ENCODE measurements at regions not wholly inside any gene's neighbourhood (a gene's known extent, or its start where the extent isn't known, plus 50 kb on each side); places are given as distances from the start of the nearest gene placed in this dataset.

- Histone ChIP-seq H3K4me1 (ENCODE audit: control insufficient read depth, low read depth, low read length) (no peaks in the 10 kb centered on the region), H2BK15ac (replicated peaks; ENCODE audit: low read depth) (no peak overlapping the region), H2AK5ac (ENCODE audit: low read length) (no peak overlapping the region), H3K56ac (ENCODE audit: low read length) (no peak overlapping the region), H4K5ac (ENCODE audit: low read length) (no peak overlapping the region), H2BK120ac (ENCODE audit: low read depth, low read length) (no peak overlapping the region), H4K8ac (ENCODE audit: low read depth, low read length) (no peak overlapping the region), H3K23ac (ENCODE audit: low read length) (no peak overlapping the region), H3K36me3 (ENCODE audit: control insufficient read depth, insufficient read depth, low read length) (no peaks in the 10 kb centered on the region), H3K79me2 (ENCODE audit: control insufficient read depth, insufficient read depth, low read length) (no peaks in the 10 kb centered on the region), H3K4ac (ENCODE audit: low read depth, low read length) (no peak overlapping the region), H2BK5ac (ENCODE audit: low read length) (no peak overlapping the region), H3K79me1 (ENCODE audit: low read length) (no peaks in the 10 kb centered on the region), H3K9ac (ENCODE audit: low read length) (no peak overlapping the region), H3K4me2 (ENCODE audit: low read length) (no peak overlapping the region), H3K18ac (ENCODE audit: low read length) (no peak overlapping the region), H3K27me3 (ENCODE audit: insufficient read depth, low read length, poor library complexity) (no peaks in the 10 kb centered on the region), H3K27ac (ENCODE audit: low read depth, low read length) (no peak overlapping the region), H3K4me3 (ENCODE audit: low read length) (no peak overlapping the region)
- DNase-seq, result no peak
- no CpG with 5 or more reads among the region's 3 CpGs for WGBS (ENCODE audit: extremely low coverage, insufficient coverage, low lambda C conversion rate)
Observed at GRCh38 chr12:92551210-92551609, 151.6 kb upstream of the PLEKHG7 start.

GRCh38 chr12:92550661-92551060 lies 152.1 kb upstream of the PLEKHG7 start:
- no peaks in the 10 kb centered on the region for H3K79me2 ChIP-seq (ENCODE audit: control insufficient read depth, insufficient read depth, low read length)
- no peak overlapping the region for H3K4me2 ChIP-seq (ENCODE audit: low read length)
- no peak overlapping the region for H3K9ac ChIP-seq (ENCODE audit: low read length)
- H4K8ac ChIP-seq (ENCODE audit: low read depth, low read length), result no peak overlapping the region
- H3K36me3 ChIP-seq (ENCODE audit: control insufficient read depth, insufficient read depth, low read length), result no peaks in the 10 kb centered on the region
- no peak overlapping the region for H2BK5ac ChIP-seq (ENCODE audit: low read length)
- H2BK120ac ChIP-seq (ENCODE audit: low read depth, low read length), result no peak overlapping the region
- H2BK15ac ChIP-seq (replicated peaks; ENCODE audit: low read depth), result no peak overlapping the region
- H3K56ac ChIP-seq (ENCODE audit: low read length), result no peak overlapping the region
- no peak overlapping the region for H3K18ac ChIP-seq (ENCODE audit: low read length)
- H3K27me3 ChIP-seq (ENCODE audit: insufficient read depth, low read length, poor library complexity), result no peaks in the 10 kb centered on the region
- H3K4me1 ChIP-seq (ENCODE audit: control insufficient read depth, low read depth, low read length), result no peaks in the 10 kb centered on the region
- no peak overlapping the region for H2AK5ac ChIP-seq (ENCODE audit: low read length)
- no peaks in the 10 kb centered on the region for H3K79me1 ChIP-seq (ENCODE audit: low read length)
- no peak overlapping the region for H3K4me3 ChIP-seq (ENCODE audit: low read length)
- no peak overlapping the region for H3K27ac ChIP-seq (ENCODE audit: low read depth, low read length)
- H3K4ac ChIP-seq (ENCODE audit: low read depth, low read length), result no peak overlapping the region
- DNase-seq, result no peak
- H4K5ac ChIP-seq (ENCODE audit: low read length), result no peak overlapping the region
- H3K23ac ChIP-seq (ENCODE audit: low read length), result no peak overlapping the region

GRCh38 chr12:92550254-92550653 lies 152.5 kb upstream of the PLEKHG7 start:
- Histone ChIP-seq H3K56ac (ENCODE audit: low read length) (no peak overlapping the region), H4K8ac (ENCODE audit: low read depth, low read length) (no peak overlapping the region), H3K27me3 (ENCODE audit: insufficient read depth, low read length, poor library complexity) (no peaks in the 10 kb centered on the region), H4K5ac (ENCODE audit: low read length) (no peak overlapping the region), H3K4ac (ENCODE audit: low read depth, low read length) (no peak overlapping the region), H3K4me2 (ENCODE audit: low read length) (no peak overlapping the region), H3K79me1 (ENCODE audit: low read length) (no peaks in the 10 kb centered on the region), H2BK15ac (replicated peaks; ENCODE audit: low read depth) (no peak overlapping the region), H3K4me1 (ENCODE audit: control insufficient read depth, low read depth, low read length) (no peaks in the 10 kb centered on the region), H3K79me2 (ENCODE audit: control insufficient read depth, insufficient read depth, low read length) (no peaks in the 10 kb centered on the region), H3K18ac (ENCODE audit: low read length) (no peak overlapping the region), H2BK120ac (ENCODE audit: low read depth, low read length) (no peak overlapping the region), H2AK5ac (ENCODE audit: low read length) (no peak overlapping the region), H3K9ac (ENCODE audit: low read length) (no peak overlapping the region), H3K23ac (ENCODE audit: low read length) (no peak overlapping the region), H3K27ac (ENCODE audit: low read depth, low read length) (no peak overlapping the region), H3K4me3 (ENCODE audit: low read length) (no peak overlapping the region), H2BK5ac (ENCODE audit: low read length) (no peak overlapping the region), H3K36me3 (ENCODE audit: control insufficient read depth, insufficient read depth, low read length) (no peaks in the 10 kb centered on the region)
- DNase-seq, result no peak

- Histone ChIP-seq H3K4me1 (ENCODE audit: control insufficient read depth, low read depth, low read length) (no peaks in the 10 kb centered on the region), H4K8ac (ENCODE audit: low read depth, low read length) (no peak overlapping the region), H3K27ac (ENCODE audit: low read depth, low read length) (no peak overlapping the region), H2BK5ac (ENCODE audit: low read length) (no peak overlapping the region), H3K79me2 (ENCODE audit: control insufficient read depth, insufficient read depth, low read length) (no peaks in the 10 kb centered on the region), H3K56ac (ENCODE audit: low read length) (no peak overlapping the region), H3K23ac (ENCODE audit: low read length) (no peak overlapping the region), H2BK120ac (ENCODE audit: low read depth, low read length) (no peak overlapping the region), H3K27me3 (ENCODE audit: insufficient read depth, low read length, poor library complexity) (no peaks in the 10 kb centered on the region), H2BK15ac (replicated peaks; ENCODE audit: low read depth) (no peak overlapping the region), H3K18ac (ENCODE audit: low read length) (no peak overlapping the region), H3K4ac (ENCODE audit: low read depth, low read length) (no peak overlapping the region), H3K36me3 (ENCODE audit: control insufficient read depth, insufficient read depth, low read length) (no peaks in the 10 kb centered on the region), H3K9ac (ENCODE audit: low read length) (no peak overlapping the region), H3K4me3 (ENCODE audit: low read length) (no peak overlapping the region), H2AK5ac (ENCODE audit: low read length) (no peak overlapping the region), H4K5ac (ENCODE audit: low read length) (no peak overlapping the region), H3K79me1 (ENCODE audit: low read length) (no peaks in the 10 kb centered on the region), H3K4me2 (ENCODE audit: low read length) (no peak overlapping the region)
- DNase-seq, result no peak
Observed at GRCh38 chr12:92549516-92549915, 153.3 kb upstream of the PLEKHG7 start.

- Histone ChIP-seq H2BK120ac (ENCODE audit: low read depth, low read length) (no peak overlapping the region), H4K5ac (ENCODE audit: low read length) (no peak overlapping the region), H3K23ac (ENCODE audit: low read length) (no peak overlapping the region), H3K79me1 (ENCODE audit: low read length) (no peaks in the 10 kb centered on the region), H3K4me3 (ENCODE audit: low read length) (no peak overlapping the region), H3K4me2 (ENCODE audit: low read length) (no peak overlapping the region), H3K4ac (ENCODE audit: low read depth, low read length) (no peak overlapping the region), H3K4me1 (ENCODE audit: control insufficient read depth, low read depth, low read length) (peaks cover 2% of the 10 kb centered on the region), H2BK15ac (replicated peaks; ENCODE audit: low read depth) (no peak overlapping the region), H3K18ac (ENCODE audit: low read length) (no peak overlapping the region), H2AK5ac (ENCODE audit: low read length) (no peak overlapping the region), H3K9ac (ENCODE audit: low read length) (no peak overlapping the region), H3K27ac (ENCODE audit: low read depth, low read length) (no peak overlapping the region), H4K8ac (ENCODE audit: low read depth, low read length) (no peak overlapping the region), H3K56ac (ENCODE audit: low read length) (no peak overlapping the region), H3K36me3 (ENCODE audit: control insufficient read depth, insufficient read depth, low read length) (no peaks in the 10 kb centered on the region), H3K27me3 (ENCODE audit: insufficient read depth, low read length, poor library complexity) (no peaks in the 10 kb centered on the region), H2BK5ac (ENCODE audit: low read length) (no peak overlapping the region), H3K79me2 (ENCODE audit: control insufficient read depth, insufficient read depth, low read length) (no peaks in the 10 kb centered on the region)
- no peak for DNase-seq
- WGBS (ENCODE audit: extremely low coverage, insufficient coverage, low lambda C conversion rate), result no CpG with 5 or more reads among the region's 2 CpGs
Observed at GRCh38 chr12:92547906-92548305, 154.9 kb upstream of the PLEKHG7 start.

DNA sequence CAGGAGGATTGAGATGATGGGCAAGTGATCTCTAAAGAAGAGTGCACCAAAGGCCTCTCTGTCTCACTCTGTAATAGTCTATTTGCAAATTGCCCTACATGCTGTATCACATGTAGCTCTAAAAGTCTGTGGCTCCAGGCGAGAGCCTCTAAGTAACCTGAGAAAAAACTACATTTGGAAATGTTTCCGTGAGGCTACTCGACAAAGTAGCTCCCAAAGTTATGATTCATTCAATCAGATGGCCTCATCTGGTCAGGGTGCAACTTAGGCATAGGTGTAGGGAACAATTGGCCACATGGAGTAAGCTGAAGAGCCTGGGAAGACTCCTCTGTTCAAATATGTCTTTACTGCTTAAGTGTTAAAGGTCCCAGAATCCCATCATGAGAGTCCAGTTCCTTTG lies 155.4 kb upstream of the PLEKHG7 start:
- Histone ChIP-seq H3K4me3 (ENCODE audit: low read length) (no peak overlapping the region), H3K79me2 (ENCODE audit: control insufficient read depth, insufficient read depth, low read length) (no peaks in the 10 kb centered on the region), H3K9ac (ENCODE audit: low read length) (no peak overlapping the region), H3K27ac (ENCODE audit: low read depth, low read length) (no peak overlapping the region), H3K18ac (ENCODE audit: low read length) (no peak overlapping the region), H4K8ac (ENCODE audit: low read depth, low read length) (no peak overlapping the region), H3K56ac (ENCODE audit: low read length) (no peak overlapping the region), H3K27me3 (ENCODE audit: insufficient read depth, low read length, poor library complexity) (no peaks in the 10 kb centered on the region), H3K36me3 (ENCODE audit: control insufficient read depth, insufficient read depth, low read length) (no peaks in the 10 kb centered on the region), H2BK120ac (ENCODE audit: low read depth, low read length) (no peak overlapping the region), H2BK15ac (replicated peaks; ENCODE audit: low read depth) (no peak overlapping the region), H3K4me1 (ENCODE audit: control insufficient read depth, low read depth, low read length) (peaks cover 2% of the 10 kb centered on the region), H3K4ac (ENCODE audit: low read depth, low read length) (no peak overlapping the region), H3K4me2 (ENCODE audit: low read length) (no peak overlapping the region), H3K23ac (ENCODE audit: low read length) (no peak overlapping the region), H2BK5ac (ENCODE audit: low read length) (no peak overlapping the region), H2AK5ac (ENCODE audit: low read length) (no peak overlapping the region), H4K5ac (ENCODE audit: low read length) (no peak overlapping the region), H3K79me1 (ENCODE audit: low read length) (no peaks in the 10 kb centered on the region)
- WGBS (ENCODE audit: extremely low coverage, insufficient coverage, low lambda C conversion rate), result no CpG with 5 or more reads among the region's 3 CpGs
- DNase-seq, result no peak
